ENCODE measurements at regions not wholly inside any gene's neighbourhood (a gene's known extent, or its start where the extent isn't known, plus 50 kb on each side); places are given as distances from the start of the nearest gene placed in this dataset.
"Not testable (repeated sequence)": the region's sequence is repeated elsewhere in the genome, so short reads cannot be mapped to it uniquely, and the experiment has no call there.

DNA sequence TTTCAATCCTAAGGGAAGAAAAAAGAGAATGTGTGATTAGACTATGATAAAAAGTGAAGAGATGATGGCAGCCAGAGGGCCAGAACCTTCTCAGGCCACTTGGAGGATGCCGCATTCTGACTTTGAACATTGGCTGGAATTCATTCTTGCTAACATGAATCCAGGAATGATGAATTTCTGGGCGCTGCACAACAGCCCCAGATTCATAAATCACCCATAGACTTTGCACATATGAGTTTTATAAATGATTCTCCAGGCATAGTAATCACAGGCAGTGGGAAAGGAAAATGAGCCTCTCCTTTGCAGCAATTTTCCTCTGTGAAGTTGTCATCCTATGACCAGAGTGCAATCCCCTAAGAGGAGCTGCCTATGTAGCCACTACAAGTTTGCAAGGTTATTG, 555.4 kb downstream of the KCTD12 start:
- DNase-seq, result no peak

DNA sequence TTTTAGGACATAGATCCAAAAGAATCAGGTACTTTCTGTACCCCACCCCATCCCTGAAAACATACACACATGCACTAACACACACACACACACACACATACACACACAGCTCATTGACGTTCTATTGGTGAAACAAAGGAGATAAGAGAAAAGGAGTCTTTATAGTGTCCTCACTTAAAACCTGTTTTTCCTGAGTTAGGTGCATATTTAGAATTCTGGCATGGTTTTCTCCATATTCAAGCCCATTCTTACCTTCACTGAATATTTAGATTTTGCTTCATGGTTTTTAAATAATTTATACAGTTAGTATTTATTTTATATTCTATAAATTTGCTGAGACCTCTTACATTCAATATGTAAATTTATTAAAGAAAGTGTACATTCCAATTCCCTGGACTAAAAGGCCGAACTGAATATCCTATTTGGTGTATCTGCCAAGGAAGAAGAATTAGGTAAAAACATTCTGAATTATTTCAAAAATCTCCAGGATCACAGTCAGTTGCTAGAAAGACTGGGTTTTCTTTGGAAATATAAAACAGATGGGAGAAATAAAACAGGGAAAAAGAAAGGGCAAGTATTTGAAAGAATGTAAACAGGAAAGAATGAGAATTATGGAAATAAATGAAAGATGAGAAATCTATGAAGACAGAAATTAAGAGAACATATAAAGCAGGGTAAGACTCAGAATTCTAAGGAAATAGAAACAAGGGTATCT, 556.2 kb downstream of the KCTD12 start:
- no peak for DNase-seq

DNA sequence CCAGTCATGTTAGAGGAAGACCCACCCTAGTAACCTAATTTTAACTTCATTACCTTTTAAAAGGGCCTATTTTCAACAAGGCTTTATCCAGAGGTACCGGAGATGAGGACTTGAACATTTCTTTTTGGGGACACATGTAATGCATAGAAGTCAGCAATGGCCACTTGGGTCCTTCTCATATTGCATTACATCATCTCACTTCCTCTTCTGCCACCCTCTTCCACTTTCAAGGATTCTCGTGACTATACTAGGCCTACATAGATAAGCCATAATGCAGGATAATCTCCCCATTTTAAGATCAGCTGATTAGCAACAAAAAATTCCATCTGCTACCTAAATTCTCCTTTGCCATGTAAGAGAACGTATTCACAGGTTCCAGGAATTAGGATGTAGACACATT, 557.2 kb downstream of the KCTD12 start:
- DNase-seq, result no peak

DNA sequence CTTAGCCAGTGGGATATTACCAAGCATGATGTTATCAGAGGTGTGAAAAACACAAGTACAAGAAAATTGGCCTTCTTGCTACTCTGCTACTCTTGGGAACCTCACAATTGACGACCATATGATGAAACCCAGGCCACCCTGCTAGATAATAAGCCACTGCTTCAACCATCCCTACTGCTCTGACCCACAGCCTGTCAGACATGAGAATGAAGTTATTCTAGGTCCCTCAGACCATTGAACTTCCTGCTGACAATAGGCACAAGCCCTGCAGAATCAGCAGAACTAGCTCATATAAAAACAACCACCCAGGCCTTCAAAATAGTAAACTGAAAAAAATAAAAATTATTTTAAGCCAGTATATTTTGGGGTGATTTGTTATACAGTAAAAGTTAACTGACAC, 559.9 kb downstream of the KCTD12 start:
- no peak for DNase-seq

DNA sequence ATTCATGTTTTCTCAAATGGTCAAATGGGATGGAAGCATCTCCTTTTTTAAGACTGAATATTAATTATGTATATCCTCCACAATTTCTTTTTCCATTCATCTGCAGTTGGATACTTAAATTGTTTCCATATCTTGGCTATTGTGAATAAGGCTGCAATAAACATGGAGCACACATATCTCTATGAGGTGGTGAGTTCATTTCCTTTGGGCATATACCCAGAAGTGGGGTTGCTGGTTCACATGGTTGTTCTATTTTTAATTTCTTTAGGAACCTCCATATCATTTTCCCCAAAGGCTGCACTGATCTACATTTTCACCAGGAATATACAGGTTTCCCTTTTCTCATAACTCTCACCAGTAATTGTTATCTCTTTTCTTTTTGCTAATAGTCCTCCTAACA, 566.3 kb downstream of the KCTD12 start:
- DNase-seq, result no peak

DNA sequence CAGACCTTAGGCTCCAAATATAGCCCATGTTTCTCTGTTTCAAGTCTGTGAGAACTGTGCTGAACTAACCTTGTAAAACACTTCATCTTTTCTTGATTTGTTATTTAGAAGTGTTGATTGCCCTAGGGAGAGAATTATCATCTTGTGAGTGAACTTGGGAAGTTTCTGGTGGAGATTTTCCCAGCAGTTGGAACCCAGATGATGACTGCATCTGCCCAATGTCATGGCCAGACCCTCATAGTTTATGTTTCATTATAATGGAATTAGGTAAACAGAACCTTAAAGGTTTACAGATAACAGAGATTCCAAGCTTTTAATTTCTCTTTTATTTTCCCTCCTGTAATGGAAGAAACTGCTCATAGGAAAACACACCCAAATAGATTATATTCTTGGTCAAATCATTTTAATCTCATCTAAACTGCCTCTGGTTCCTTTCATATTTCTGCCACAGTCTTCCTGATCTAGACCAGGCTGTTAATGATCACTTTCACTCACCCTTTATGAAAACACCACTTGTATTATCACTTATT, 569.1 kb downstream of the KCTD12 start:
- DNase-seq, result no peak

DNA sequence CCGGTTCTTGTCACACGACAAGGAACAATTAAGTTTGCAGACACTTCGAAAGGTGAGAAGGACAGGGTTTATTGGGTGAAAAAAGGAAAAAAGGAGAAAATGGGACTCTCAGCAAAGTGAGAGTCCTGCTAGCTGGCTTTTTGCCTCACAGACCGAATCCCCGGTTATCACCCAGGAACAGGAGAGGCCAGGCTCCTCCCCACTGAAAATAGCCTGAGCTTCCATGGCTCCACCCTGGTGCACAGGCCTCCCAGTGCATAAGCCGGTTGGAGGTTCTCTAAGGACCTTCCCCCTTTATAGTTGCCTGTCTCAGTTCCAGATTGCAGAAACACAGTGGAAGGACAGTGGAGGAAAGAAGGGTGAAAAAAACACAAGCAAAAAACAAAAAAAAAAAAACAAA, 571.7 kb downstream of the KCTD12 start:
- no peak for DNase-seq

DNA sequence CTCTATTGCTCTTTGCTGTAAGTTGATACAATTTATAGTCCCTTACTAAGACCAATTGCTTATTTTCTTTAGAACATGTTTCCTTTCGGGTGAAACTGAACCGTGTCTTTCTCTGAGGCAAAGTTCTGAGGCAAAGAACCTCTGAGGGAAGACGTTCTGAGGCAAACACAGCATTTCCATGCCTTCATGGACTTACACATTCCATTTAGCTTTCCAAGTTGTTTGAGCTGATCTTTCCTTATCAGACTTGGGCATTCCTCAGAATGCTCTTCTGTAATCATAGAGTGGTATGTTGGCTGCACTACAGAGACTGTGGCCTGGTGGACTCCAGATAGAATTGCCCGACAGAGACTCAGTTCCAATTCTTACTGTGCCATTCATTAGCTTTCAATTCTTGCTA, 579.1 kb downstream of the KCTD12 start:
- DNase-seq, result no peak

DNA sequence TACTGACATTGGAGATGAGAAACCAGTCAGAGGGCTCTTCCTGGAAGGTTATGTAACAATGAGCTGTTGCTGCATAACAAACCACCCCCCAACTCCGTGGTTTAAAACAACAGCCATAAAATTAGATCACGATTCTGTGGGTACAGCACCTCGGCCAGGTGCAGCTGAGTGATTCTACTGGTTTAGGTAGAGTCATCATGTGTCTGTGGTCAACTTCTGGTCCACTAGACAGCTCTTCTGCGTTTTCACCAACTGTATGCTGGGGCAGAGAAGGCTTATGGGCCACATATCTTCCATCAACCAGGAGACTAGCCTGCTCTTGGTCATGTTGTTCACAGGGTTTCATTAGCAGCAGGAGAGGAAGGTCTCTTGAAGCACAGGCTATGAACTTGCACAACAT, 585.5 kb downstream of the KCTD12 start:
- no peak for DNase-seq

DNA sequence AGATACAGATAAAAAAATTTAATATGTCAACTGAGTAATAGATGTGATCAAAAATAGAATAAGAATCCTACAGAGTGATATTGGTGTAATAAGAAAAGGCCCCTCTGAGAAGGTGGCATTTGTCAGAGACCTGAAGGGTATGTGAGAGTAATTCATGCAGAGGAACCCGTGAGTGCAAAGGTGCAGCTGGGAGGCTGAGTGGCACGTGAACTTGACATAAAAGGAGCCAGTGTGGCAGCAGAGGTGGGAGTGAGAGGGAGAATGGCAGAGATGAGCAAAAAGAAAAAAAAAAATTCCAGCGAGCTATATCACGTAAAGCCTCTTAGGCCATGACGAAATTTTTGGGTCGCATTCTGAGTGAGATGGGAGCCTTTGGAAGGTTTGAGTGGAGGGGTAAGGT, 588.9 kb downstream of the KCTD12 start:
- no peak for DNase-seq

DNA sequence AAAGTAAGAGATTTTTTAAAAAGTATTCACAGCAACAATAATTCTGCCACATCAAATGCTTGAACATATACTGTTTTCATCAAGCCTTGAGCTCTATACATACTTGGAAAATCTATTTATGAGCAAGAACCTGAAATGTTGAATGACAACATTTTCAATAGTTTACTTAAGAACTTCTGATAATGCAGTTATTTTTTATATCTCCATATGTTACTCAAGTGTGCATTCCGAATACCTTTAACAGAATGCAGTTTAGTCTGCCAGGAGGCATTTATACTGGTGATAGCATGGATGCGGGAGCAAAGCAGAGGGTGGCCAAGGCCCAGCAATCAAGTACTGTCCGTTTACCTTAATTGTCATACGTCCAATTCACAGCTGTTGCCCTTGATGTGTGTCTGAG, 589.5 kb downstream of the KCTD12 start:
- DNase-seq, result no peak

DNA sequence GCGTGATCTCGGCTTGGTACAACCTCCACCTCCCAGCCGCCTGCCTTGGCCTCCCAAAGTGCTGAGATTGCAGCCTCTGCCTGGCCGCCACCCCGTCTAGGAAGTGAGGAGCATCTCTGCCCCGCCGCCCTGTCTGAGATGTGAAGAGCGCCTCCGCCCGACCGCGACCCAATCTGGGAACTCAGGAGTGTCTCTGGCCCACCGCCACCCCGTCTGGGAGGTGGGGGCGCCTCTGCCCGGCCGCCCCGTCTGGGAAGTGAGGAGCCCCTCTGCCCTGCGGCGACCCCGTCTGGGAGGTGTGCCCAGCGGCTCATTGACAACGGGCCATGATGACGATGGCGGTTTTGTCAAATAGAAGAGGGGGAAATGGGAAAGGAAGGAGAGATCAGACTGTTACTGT, 591.2 kb downstream of the KCTD12 start:
- DNase-seq, result not testable (repeated sequence)

DNA sequence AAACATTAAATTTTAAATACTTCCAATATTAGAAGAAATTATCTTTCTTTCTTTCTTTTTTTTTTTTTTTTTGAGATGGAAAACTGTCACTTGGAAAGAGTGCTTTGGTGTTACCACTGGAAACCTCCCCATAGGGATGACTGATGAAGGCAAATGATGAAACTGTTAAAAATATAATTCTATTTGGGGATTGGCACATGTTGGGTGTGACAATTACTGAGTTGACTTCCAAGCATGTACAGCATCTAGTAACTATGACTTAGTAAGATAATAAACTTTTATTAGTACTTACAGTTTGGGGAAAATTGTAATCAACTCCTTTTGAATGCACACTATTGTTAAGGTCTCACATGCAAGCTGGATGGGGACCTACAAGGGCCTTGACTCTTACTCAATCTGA, 592.5 kb downstream of the KCTD12 start:
- no peak for DNase-seq

DNA sequence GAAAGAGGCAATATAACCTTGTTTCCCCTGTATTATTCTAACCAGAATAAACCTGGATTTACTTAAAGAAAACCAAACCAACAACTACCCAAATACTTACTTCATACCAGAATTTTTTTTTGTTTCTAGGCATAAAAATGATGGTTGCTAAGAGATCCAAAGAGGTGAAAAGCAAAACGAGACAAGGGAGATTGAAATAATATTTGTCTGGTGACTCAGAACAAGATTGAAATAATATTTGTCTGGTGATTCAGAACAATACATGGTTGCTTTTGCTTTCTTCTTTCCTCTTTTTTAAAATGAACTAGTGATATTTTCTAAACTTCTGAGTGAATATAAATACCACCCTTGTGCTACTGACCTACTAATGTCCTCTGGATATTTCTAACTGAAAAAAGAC, 592.9 kb downstream of the KCTD12 start:
- no peak for DNase-seq

DNA sequence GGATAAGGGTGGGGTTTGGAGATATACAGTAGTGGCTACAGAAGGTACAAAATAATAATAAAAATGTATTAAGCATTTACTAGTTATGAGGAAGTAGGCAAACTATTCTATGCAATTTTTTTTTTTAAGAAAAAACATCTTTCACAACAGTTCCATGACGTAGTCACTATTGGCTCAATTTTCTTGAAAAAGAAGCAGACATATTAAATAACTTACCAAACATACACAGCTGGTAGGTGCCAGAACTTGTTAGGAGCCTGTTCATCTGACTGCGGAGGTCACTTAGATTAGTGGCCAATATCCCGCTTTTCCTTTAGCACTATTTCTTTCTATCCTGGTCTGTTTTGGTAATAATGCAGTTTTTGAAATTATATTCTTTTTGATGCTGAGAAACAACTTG, 593.5 kb downstream of the KCTD12 start:
- DNase-seq, result no peak

DNA sequence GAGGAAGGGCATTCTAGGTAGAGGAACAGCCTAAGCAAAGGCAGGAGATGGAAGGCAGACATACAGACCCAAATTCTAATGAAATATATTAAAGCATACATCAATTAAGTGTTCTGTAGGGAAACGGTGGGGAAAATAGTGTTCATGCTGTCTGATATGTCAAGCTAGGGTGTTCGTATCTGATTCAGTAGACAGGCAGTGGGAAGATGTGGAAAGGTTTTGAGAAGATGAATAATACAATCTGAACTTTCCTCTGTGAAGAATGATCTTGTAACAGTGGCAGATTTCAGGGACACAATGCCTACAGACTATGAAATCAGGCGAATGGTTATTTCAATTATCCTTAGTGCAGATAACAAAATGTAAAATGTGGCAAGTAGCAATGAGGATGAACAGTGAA, 594.2 kb downstream of the KCTD12 start:
- no peak for DNase-seq

DNA sequence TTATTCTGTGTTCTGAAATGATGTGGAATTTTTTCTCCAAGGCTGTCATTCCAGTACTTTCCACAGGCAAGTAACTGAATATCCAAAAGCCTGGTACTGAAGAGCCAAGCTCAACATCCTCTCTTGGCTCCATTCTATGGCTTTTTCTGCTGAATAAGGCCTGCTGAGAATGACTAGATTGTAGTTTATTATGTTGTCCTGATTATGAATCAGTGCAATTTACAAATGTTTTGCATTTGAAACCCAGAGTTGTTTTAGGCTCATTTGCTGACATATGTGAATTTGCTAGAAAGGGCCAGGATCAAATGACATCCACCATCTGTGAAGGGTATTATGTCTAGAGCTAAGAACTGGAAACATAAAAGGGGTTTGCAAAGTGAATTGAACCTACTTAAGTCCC, 596.6 kb downstream of the KCTD12 start:
- no peak for DNase-seq

DNA sequence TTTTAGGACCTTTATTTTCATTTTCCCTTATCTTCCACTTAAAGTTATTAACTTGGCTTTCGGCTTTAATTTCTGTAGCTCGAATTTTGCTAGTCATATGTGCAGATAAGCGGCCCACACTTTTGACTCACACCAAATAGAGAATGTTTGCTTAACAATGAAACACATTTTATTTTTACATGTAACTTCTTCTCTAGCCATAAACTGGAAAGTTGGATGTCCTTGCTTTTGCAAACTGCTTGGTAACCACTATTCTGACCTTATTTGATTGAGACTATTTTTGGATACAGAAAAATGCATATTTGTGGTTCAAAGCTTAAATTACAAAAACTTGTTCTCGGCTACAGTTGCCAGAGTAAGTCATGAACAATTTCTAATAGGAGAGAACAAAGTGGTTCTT, 600.0 kb downstream of the KCTD12 start:
- no peak for DNase-seq

DNA sequence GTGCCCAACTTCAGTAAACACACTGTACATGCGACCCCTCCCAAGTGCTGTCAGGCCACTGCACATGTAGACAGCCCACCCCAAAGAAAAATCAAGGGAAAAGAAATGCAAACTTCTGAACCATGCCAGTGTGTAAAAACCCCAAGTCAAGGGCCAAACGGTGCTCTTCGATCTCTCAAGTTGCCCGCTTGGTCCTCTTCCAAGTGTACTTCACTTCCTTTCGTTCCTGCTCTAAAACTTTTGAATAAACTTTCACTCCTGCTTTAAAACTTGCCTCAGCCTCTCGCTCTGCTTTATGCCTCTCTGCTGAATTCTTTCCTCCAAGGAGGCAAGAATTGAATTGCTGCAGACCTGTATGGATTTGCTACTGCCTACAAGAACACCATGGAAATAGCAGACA, 600.7 kb downstream of the KCTD12 start:
- no peak for DNase-seq

DNA sequence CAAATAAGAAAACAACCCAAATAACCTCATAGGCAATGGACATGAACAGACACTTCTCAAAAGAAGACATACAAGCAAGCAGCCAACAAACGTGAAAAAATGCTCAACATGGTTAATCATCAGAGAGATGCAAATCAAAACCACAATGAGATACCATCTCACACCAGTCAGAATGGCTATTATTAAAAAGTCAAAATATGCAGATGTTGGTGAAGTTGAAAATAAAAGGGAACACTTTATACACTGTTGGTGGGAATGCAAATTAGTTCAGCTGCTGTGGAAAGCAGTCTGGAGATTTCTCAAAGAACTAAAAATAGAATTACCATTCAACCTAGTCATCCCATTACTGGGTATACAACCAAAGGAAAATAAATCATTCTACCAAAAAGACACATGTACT, 606.4 kb downstream of the KCTD12 start:
- DNase-seq, result not testable (repeated sequence)

DNA sequence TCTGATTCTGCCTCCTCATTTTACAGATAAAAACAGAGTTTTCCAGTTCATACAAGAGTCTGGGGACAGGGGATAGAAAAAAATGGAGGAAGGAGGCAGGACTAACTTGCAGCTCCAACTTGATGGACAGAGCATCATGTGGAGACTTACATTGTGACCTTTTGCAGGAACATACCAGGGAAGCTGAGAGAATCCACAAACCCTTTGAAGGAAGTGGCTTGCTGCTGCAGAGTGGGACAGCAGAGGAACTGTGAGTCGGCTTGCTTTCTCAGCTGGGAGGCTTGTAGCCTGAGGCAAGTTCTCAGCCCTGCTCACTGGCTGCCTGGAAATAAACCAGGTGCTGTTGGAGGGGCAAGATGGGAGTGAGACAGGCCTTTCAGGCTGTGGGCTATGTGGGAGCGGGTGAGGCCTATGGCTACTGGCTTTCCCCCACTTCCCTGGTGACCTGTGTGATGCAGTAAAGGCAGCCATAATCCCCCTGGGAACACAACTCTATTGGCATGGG, 614.4 kb downstream of the KCTD12 start:
- DNase-seq, result no peak

DNA sequence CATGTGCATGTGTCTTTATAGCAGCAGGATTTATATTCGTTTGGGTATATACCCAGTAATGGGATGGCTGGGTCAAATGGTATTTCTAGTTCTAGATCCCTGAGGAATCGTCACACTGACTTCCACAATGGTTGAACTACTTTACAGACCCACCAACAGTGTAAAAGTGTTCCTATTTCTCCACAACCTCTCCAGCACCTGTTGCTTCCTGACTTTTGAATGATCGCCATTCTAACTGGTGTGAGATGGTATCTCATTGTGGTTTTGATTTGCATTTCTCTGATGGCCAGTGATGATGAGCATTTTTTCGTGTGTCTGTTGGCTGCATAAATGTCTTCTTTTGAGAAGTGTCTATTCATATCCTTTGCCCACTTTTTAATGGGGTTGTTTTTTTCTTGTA, 617.9 kb downstream of the KCTD12 start:
- not testable (repeated sequence) for DNase-seq

DNA sequence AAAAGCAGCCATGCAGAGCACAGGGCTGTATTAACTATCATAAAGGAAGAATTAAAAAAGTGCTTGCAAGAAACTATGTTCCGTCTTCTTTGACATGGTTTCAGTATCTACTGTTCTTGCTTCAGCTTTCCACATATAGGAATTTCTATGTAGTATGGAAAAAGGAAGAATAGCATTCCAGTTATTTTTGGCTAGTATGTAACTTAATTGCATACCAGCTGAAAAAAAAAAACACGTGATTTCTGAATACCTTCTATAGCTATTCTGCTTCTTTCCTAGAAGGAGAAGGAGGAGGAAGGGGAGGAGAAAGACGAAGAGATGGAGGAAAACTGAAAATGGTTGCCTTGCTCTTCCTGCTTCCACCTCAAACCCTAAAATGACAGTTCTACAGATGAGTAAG, 619.0 kb downstream of the KCTD12 start:
- no peak for DNase-seq

DNA sequence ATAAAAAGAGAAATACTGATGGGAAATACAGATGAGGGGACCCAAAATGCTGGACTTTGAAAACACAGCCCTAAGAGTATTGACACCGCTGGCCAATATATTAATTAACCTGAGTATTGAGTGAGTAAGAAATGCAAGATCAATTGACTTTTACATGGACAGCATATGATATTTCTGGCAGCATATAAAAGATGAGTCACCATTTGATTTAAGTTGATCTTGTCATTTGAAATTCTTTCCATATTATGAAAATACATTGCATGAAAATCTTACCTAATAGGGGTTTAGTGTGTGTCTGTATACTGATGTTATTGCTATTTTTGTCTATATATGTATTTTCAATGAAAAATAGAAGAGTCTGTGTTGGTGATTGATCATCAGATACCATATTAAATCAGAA, 619.6 kb downstream of the KCTD12 start:
- DNase-seq, result no peak

DNA sequence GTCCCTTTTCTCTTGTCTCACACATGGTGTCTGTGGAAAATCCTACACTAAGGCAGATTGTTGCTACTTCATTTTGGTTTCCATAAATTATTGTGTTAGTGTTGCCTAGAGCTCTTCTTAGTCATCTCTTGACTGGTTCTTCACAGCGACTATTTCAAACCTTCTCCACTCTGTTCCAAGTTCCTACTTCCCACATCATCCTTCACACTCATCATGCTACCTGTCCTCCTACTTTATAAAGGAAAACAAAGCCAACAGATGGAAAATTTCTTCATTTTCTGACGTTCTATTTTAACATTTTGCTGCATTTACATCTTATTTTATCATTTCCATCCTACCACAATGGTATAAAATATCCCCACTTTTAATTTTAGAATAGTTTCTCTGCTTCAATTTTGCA, 614.1 kb downstream of the LMO7 start:
- DNase-seq, result no peak

Measured in GOT3 (cell line).